HG02884 (cell line): ENCODE measurements at regions not wholly inside any gene's neighbourhood (a gene's known extent, or its start where the extent isn't known, plus 50 kb on each side); places are given as distances from the start of the nearest gene placed in this dataset.

Experiments
- ATAC-seq: cut with Tn5 transposase; IDR thresholded peaks from one replicate; pipeline ENCODE4 v1.9.1; 2021; ENCODE audit warnings: mild to moderate bottlenecking, moderate library complexity; ENCODE audit not compliant: unreplicated experiment

DNA sequence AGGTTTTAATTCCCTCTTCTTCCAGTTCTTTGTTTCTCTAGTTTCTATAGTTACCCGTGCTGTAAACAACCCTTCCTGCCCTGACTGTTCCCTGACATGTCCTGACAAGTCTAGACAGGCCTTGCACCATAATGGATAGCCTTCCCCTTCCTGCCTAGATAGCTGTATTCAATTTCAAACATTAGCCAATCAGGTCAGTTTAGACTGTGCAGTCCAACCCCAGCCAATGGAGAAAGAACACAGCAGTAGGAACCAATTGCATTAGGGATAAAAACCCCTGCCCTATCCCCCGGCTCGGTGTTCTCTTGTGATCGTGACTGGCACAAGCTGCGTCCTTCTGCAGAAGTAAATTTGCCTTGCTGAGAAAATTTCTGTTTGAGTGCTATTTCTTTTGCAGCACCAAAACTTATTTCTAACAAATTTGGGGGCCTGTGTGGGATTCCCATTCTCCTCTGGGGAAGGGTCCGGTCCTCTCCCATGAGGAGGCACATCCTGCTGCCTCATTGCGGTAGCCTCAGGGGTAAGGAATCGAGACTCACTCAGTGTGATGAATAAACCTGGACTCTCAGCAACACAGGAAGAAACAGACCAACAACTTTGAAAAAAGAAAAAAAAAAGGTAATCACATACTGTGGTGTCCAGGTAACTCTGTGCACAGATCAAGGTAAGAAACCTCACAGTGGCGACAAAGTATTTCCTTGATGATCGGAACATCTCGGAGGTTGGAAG lies 248.7 kb upstream of the ECI2 start:
- ATAC-seq = no peak

DNA sequence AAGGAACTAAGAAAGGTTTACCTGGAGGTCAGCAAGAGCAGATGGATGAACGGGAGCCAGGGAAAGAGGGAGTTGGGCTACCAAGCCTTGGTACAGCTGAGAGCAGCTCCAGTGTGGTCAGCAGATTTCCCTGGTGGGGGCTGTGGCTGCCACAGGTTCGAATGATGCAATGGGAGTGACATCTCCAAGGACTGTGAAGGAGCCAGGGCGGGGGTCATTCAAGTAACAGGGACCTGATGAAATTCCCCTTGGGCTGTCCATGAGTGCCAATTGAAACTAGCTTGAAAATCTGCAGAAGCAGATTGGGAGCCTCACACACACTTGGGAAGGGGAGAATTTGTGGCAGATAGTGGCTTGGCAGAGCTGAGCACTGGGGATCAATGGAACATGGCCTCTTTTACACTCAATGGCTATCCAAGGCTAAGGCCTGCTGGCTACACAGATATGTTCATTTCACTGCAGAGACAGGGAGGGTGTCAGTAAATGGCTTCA lies 247.0 kb upstream of the ECI2 start:
- ATAC-seq = no peak

DNA sequence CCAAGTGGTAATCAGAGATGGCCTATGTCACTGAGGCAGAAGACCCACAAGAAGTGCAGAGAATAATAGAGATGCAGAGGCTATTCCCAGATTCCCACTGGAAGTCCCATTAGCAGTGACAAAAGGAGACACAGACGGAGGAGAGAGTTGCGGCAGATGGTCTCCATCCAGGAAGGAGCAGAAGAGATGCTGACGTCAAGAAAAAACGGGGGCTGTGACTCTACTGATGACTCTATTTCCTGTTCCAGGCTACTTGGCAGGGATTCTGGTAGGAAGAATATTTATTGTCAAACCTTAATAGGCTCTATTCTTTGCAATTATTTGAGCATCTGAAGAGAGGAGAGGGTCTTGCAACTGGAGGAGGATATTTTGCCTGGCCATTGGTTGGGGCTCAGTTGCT lies 246.0 kb upstream of the ECI2 start:
- no peak for ATAC-seq

DNA sequence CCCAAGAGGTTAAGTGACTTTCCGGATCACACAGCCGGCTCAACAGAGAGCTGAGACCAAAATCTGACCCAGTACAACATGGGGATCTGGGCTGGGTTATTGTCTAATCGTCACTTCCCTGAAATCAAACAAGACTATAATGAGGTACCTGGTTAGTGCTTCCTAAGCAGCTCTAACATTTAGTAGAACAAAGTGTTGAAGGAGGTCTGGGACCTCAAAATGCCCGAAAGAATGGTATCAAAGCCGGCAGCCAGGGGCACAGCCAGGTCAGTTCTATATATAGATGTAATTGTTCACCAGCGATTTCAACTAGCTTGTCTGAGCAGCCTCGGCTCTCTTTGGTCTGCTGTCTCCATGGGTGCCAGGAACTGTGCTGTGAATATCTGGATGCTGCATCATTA lies 245.5 kb upstream of the ECI2 start:
- ATAC-seq = no peak

DNA sequence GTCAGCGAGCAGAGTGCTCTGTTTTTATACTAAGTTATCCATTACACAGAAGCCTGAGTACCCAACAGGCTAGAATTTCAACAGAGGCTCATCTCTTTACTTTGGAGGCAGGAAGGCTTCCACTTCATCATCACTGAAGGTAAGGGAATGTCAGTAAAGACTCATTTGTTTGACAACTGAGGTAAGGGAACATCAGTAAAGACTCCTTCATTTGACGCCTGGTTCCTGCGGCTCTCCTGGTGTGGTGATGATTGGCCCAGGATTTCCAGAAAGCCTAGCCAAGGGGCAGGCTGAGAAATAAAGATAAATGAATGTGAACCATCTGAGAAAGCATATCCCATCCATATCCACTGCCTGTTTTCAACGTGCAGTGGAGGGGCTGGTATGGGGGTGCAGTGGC lies 244.6 kb upstream of the ECI2 start:
- ATAC-seq = no peak

DNA sequence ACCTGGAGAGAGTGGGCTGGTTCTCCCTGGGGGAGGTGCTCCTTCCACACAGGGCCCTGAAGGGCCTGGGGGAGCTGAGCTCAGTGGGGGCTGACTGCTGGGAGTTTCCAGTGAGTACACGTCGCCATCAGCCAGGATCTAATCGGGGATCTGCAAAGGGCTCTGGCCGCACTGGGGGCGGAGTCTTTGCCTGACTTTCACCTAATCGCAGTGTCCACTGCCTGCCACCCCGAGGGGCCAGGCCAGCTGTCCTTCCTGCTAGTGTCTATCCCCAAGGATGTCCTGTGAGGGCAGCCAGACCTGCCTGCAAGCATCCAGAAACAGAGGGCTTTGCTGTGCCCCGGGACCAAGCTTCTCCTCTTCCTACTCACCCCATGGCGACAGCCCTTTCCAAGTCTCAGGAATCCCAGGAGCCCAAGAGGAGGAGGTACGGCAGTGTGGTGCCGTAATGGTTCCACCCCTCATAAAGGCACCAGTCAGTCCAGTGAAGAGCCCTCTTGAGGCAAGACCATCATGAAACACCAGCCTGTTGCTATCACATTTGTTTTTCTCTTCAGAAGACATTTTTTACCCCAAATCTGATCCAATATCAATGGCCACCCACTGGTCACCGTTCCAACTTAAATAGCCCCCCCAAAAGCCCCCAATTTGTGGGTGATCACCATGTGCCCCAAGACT lies 243.1 kb upstream of the ECI2 start:
- no peak for ATAC-seq

DNA sequence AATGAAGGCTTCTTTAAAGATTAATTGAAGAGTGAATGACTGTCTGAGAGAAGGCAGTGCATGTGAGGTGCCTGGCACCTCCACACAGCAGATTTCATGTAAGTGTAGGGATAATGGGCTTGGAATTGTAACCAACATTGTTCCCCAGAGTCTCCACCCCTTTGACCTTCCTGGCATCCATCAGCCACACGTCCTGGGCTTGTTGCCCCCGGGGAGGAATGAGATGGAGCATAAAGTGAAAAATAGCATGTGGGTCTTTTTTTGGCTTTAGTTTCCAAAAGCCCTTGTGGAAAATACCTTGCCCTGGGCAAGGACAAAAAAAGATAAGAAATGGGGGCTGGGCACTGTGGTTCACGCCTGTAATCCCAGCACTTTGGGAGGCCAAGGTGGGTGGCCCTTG lies 242.2 kb upstream of the ECI2 start:
- ATAC-seq = no peak

DNA sequence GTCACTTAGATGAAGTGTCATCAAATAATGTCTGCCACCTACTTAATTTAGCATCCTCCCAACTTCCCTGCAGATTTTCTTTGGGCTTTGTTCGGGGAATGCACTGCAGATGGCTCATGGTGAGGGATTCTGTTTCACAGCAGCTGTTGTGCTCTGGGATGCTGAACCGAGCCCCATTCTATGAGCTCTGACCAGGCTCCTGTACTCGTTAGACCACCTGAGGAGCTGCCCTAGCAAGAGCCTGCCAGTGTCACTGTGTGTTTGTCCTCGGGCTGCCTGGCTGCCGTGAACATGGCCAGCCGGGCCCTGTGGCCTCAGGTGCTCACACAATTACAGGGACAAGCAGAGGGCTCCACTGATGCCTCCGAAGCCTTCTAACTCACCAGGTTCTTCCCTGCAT lies 238.8 kb upstream of the ECI2 start:
- no peak for ATAC-seq

DNA sequence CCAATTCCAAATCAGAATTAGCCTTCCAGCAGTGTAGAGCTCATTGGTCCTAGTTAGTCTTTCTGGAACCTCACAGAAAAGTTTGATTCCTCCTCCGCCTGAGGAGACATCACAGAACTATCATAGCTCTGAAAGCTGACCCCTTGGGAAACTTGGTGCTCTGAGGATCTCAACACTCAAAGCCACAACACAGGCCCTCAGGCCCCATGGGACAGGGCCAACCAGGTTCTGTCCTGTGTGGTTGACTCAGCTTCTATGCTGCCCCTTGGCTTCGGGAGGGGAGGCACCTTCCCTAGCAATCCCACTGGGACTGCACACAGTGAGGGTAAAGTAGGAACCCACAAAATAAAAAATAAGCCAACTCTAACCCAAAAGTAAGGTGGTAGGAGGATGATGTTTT lies 237.5 kb upstream of the ECI2 start:
- no peak for ATAC-seq

DNA sequence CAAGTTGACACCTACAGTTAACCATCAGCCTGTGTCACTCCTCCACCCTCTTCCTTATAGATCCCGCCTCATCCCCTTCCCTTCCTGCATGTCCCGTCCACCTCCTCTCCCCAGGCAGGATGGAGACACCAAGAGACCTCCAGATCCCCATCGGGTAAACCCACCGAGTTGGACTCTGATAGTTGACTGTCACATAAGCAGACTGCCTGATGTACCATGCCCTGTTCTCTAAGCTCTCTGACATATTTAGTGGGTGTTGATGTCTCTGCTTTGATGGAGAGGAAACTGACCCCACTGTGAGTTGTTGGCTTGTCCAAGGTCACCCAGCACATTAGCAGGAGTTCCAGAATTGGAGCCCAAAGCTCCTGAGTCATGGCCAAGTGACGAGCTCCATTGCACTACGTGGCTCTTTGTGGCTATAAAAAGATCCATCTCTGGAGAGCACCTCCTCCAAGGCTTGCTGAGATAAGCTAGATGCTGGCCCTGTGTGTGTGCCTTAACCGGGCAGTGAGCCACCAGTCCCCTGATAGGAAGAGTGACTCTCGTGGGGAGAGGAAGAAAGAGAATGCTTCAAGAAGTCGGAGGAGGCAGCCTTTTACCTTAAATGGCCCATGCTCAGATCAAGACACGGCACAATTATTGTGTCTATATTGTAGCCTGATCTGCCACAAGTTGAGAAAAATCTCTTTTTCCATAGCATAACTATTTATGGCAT lies 236.0 kb upstream of the ECI2 start:
- ATAC-seq = no peak

DNA sequence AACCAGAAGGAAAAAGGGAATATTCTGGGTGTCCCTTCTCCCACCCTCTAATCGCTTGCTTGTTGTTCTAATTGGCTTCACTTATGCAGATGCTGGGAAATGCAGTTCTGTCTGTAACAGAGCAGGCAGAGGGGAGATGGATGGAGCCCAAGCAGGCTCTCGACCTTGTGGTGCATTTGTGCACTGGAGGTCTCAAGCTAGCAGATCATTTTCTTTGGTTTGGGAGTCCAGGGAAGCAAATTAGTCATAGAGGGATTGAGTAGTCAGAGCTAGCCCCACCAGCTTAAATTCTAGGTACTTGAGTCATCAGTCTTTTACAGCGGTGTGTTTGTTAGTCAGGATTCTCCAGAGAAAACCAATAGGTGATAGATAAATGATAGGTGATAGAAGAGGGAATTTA lies 234.7 kb upstream of the ECI2 start:
- ATAC-seq = no peak

DNA sequence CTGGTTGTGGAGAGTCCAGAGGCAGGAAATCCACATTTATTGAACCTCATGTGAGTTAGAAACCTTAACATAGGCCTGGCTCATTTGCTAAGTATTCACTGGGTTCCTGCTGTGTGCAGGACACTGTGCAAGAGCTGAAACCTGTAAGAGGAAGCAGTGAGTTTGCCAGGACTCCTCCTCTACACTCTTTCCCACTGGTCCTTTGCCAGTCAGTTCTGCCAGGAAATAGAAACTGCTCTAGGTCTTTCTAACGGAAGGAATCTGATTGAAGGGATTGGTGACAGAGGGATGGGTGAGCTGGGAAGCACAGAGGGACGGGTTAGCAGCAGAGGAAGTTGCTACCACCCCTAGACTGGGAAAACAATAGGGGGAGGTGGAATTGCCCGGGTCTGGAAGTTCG lies 234.2 kb upstream of the ECI2 start:
- no peak for ATAC-seq

DNA sequence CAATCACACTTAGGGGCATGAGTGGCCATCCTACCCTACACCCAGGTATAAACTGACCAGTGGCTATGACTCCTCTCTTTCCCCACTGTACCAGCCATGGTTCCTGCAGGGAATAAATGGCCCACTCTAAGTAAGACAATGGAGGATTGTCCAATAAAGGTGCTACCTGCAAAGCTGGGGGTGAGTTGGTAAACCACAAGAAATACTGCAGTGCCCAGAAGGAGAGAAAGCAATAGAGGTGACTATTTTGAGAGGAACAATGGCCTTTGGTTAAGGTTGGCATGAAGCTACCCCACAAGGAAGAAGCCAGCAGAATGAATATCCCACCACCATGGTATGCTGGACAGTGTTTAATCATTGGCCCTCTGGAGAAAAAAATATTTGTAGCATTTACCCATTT lies 233.3 kb upstream of the ECI2 start:
- ATAC-seq = no peak

DNA sequence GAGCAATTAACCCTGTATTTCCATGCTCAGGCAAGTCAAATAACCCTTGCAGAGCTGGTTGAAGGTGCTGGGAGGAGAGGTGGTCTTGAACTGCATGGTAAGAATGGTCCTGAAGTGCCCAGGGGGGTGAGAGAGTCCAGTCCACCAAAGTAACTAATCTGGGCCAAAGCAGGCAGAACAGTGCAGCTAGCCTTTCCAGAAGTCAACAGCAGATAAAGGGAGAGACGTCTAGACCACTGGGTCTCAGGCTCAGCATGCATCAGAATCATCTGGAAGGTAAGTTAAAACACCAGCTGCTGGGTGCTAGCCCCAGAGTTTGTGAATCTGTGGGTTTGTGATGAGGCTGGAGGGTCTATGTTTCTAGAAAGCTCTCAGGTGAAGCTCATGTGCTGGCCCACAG lies 232.3 kb upstream of the ECI2 start:
- ATAC-seq = no peak

DNA sequence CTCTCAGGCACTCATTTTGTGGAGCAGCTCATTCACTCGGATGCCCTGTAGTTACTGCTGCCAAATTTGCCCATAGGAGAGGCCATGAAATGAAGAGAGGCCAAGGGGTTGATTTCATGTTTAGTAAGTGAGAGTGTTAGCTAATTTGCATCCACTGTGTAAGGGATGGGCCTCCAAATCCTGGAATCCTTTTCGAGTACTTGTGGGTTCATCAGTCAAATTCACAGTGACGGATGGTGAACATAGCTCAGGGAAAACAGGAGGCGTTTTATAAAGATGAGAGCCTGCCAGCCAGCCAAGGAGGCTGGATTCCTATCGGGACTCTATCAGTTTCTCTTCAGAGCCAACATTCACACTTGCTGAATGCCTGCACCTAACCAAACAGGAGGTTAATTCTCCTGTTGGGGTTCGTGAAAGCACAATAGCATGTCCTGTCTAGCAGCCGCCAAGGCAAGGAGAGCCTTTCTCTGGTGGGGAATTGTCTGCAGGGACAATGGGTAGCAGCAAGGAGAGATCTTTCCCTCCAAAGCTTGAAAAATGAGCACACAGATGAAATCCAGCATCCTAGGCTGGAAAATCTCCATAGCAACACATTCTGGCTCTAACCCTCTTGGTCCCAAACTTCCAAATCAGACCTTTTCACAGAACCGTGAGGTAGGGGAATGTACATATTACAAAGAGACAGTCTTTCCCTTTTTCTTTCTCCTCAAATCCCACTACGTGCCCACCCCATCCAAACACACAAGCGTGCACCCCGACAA lies 231.4 kb upstream of the ECI2 start:
- no peak for ATAC-seq

DNA sequence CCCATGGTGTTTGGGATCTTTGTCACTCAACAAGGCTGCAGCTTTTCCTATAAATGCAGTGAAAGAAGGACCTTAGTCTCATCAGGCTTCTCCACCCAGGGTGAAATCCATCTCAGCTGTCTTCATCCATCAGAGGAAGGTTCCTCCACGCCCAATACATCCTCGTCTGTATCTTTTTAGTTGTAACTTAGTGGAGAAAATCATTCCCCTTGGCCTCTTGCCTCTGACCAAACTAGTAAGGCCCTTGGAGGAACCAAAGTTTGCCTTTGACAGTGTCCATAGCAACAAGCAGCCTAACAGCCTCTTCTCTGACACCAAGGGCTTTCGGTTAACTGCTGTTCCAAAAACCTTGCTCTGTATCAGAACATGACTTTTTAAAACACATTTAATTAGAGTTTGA lies 230.3 kb upstream of the ECI2 start:
- no peak for ATAC-seq

DNA sequence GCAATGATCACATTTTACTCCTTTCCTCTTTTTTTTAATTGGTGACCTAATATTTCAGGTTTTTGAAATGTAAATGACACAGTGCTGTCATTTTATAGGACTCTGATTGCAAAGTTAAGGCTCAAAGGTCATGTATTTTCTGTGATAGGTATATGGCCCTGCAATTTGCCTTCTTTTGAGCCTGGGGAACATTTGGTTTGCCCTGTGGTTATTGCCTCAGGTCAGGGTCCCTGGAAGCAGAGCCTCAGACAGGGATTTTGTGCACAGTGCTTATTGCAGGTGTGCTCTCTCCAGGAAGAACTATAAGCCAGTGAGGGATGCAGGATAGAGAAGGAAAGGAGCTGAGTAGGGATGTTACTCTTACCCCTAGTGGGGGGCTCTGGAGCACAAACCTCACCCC lies 229.3 kb upstream of the ECI2 start:
- no peak for ATAC-seq

DNA sequence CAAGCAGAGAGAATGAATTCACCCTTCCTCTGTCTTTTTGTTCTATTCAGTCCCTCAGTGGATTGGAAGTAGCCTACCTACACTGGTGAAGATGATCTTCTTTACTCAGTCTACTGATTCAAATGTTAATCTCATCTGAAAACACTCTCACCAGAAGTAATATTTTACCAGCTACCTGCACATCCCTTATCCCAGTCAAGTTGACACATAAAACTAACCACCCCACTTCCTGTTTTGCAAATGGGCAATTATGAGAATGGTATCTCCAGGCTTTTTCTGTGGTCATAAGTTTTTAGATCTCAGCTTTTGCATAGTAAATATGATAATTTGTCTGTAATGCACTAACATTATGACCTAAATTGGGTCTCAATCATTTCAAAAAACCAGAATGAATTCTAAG lies 228.8 kb upstream of the ECI2 start:
- no peak for ATAC-seq

DNA sequence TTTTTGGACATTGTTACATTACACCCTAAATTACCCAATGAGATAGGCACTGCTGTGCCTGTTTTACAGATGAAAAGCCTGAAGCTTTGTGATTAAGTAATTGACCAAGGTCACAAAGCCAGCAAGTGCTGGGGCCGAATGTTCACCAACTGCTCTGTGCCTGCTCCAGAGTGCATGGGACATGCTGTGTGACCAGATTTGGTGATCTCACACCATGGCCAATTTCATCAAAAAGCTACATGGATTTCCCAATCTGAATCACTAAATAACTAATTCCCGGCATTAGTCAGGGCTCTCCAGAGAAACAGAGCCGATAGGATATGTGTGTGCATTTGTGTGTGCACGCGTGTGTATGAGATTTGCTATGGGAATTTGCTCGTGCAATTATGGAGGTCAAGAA lies 228.3 kb upstream of the ECI2 start:
- ATAC-seq = no peak

DNA sequence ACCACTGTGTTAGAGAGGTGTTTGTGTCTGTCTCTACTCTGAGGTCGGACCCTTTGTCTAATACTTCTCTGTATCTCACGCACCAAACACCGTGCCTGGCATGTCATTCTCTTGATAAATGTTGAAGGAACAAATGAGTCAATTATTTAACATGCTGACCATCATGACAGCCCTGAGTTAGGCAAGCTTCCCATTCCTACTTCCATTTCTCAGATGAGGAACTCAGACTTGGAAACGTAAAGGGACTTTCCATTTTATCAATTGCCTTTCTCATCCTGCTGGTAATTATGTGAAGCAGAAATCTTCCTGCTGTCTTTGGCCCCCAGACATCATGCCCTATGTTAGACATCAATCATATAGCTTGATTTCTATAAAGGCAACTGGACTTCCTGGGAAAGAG lies 227.0 kb upstream of the ECI2 start:
- no peak for ATAC-seq

DNA sequence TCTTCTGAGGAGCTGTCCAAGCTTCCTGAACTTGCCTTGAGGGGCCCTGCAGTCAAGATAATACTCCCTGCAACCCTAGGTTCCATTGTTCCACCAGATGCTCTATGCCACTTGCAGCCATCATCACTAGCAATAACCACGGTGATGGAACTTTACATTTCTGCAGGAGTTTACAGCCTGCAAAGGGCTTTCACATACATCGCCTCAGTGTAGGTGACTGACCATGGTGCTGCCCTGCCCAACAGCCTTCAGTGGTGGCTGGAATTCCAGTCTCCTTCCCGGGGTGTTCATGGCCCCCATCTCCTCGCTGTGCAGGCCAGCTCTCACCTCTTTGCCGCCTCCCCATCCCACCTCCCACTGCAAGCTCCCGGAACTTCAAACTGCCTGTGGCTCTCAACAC lies 225.5 kb upstream of the ECI2 start:
- no peak for ATAC-seq
